Stimulated activated CD8-positive, alpha-beta memory T cell treated with anti-CD3 and anti-CD28 coated beads, Interleukin-2, amount 100 ng/mL, for 1 hour (primary cell): ENCODE measurements at regions not wholly inside any gene's neighbourhood (a gene's known extent, or its start where the extent isn't known, plus 50 kb on each side); places are given as distances from the start of the nearest gene placed in this dataset.
"Not testable (repeated sequence)": the region's sequence is repeated elsewhere in the genome, so short reads cannot be mapped to it uniquely, and the experiment has no call there.

Experiments used
- DNase-seq, 2 donors: peaks; one replicate each; pipeline ENCODE4 v3.0.0-alpha.2; 2020; ENCODE audit warnings: low read depth in 2 of 2

DNA sequence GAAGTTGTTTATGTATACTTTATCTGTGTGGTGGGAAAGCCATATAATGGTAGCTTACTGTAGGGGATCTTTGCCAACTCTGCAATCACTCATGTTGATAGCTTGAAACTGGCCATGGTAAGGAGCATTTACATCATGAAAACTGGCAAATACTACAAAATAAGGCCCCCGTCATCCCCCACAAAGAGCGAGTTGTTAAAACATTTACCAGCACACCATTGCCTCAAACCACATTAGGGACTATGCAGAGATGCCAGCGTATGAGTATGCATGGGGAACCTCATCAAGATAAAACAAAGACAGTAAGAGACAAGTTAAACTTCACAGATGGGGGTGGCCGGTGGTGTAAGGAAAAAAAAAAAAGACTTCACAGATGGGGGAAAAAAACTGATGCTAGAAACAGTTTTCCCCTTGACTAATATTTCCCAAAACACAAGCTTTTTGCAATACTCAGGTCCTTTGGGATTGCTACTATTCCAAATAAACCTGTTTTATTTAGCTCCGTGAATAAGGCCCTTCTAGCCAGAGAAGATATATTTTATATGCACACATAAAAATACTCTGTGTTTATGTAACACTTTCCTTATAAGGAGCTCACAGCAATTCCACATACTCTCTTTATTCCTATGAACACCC lies 70.6 kb upstream of the SERP2 start:
- DNase-seq, result no peak

DNA sequence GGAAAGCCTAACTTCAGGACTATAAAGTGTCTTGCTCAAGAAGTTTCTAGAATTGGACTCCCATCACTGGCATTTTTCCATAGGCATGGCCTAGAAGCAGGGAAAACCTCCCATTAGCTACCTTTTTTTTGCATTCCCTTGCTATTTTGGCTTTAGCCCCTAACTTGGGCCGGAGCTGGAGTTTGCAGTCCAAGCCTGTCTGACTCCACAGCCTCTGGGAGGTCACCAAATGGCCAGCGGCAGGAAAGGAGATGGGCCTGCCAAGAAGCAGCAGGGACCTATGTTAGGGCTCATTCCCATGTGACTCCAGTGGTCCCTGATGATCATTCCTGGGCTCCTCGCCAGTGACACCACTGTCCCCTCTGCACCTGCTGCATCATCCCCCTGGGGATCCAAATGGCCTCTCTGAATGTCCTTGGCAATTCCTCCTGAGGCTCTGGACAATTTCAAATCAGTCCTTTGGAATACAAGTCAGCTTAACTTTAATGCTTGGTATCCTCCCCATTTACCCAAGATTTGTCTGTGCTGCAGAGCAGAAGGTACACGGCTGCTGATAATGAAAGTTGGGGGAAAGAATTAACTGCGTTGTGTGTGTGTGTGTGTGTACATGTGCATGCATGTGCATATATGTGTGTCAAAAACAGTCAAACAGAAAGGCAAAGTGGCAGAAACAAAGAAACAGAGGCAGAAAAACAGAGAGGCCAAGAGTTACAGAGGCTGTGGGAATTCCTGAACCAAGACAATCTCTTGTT lies 69.8 kb upstream of the SERP2 start:
- DNase-seq, result no peak

DNA sequence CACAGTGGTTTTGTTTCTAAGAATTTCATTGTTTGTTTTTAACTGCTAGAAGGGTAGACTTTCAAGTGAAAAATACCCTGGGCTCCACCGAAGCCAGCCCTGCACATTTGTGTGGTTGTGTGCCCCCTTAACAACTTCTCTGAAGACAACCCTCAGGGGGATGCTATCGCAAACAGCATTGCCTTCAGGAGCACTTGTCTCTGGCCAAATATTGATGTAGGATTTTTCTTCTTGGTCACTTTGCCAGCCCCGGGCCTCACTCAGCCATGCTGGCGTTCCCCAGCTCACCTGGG lies 69.2 kb upstream of the SERP2 start:
- no peak for DNase-seq

DNA sequence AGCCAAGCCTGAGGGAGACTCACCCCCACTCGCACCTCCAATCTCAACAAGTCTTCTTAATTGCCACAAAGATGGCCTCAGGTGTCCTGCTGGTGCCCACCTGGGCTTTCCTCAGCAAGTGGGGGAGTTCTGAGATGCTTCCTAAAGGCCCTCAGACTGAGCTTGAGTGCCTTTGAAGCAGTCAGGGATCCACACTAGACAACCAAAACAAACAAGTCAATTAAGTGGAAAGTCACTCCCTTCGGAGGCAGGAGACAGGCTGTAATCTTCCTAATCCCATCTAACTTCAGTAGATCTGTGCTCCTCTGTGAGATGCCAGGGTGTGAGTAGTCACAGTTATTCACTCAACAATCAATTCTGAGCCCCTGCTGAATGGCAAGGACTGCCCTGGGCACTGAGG lies 68.3 kb upstream of the SERP2 start:
- no peak for DNase-seq

DNA sequence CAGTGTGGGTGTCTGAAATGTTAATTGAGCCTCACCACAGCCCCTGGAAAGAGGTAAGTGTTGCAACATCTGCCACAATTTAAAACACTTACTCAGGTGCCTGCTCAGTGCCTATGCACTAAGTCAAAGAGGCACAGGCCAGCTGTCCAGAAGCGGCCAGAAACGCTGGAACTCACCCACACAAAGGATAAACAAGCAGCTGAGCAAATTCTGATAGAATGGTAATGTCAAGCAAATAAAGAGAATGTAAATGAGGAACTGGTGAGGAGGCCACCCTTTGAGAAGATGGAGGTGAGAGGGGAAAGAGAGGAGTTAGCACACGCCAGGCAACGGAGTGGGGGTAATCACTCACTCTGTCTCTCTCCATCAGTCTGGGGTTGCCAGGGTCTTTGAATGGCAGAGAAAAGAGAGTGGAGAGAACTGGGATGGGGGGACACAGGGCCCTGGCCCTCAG lies 67.7 kb upstream of the SERP2 start:
- no peak for DNase-seq

DNA sequence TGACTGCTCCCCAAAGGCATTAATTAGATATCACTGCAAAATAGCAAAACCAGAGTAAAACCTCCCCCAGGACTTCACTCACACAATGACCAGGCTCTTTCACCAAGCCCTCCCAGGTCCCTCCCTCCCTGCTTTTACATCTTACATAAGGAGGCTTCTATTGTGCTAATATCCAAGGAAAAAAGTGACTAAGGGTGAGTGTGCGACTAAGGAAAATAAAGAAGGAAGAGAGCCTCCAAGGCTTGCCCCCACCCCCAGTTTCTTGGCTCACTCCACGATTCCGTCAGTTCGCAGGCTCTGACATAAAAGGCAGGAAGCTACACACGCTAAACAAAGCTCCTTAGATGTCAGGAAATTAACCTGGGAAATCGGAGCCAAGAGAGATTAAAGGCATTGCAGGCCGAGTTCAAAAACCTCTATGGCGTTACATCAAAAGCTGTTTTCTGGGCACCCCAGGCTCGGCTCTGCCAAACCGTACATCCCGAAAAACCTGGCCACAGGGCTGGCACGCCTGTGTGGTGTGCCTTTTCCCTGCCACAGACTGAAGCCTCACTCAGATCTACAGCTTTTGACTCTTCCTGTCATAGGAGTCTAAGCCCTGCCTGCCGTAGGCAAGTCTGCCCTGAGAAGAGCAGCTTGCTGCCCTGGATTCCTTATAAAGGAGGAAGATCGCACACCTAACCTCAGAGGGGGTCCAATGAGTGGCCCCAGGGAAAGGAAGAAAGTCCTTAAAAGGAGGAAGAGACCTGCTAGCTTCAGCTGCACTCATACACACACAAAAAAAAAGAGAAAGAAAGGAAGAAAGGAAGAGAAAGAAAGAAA lies 67.0 kb upstream of the SERP2 start:
- no peak for DNase-seq

DNA sequence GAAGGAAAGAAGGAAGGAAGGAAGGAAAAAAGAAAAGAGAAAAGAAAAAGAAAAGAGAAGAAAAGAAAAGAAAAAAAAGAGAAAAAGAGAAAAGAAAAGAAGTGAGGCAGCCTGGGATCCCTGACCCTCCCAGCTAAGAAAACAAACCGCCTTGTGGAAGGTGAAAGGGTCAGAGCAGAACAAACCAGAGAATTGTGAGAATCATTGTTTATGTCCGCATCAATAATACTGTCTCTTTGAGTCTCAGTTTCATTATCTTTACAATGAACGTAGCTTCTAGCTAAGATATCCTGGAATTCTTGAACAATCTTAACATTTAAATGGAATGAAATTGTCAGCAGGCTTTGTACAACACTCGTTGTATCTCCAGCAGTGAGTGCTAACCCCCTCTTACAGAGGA lies 66.4 kb upstream of the SERP2 start:
- DNase-seq, result no peak

DNA sequence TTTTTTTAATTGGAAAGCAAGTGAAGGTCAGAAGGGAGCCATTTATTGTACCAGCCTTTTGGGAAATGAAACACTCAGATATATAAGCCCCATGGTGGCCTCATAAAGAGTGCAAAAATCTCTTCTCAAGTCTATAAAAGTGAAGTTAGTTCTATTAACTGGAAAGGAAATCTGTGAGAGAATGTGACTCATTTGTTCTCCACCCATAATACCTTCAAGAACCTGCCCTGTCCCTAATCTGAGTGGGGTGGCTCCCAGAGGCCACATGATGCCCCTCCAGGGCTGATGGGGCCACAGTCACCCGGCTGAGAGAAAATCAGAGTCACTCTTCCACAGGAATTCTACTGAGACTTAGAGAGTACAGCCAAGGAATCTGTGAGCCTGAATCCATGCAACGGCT lies 65.8 kb upstream of the SERP2 start:
- DNase-seq, result no peak

DNA sequence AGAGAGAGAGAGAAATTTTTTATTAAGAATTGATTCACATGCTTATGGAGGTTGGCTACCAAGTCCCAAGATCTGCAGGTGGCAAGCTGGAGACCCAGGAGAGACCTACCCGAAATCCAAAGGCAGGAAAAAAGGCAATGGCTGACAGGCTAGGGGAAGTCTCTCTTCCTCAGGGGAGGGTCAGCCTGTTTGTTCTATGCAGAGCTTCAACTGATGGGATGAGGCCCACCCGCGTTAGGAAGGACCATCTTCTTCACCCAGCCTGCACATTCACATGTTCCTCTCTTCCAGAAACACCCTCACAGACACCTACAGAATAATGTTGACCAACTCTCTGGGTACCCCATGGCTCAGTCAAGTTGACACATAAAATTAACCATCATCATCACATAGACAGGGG lies 65.3 kb upstream of the SERP2 start:
- no peak for DNase-seq

DNA sequence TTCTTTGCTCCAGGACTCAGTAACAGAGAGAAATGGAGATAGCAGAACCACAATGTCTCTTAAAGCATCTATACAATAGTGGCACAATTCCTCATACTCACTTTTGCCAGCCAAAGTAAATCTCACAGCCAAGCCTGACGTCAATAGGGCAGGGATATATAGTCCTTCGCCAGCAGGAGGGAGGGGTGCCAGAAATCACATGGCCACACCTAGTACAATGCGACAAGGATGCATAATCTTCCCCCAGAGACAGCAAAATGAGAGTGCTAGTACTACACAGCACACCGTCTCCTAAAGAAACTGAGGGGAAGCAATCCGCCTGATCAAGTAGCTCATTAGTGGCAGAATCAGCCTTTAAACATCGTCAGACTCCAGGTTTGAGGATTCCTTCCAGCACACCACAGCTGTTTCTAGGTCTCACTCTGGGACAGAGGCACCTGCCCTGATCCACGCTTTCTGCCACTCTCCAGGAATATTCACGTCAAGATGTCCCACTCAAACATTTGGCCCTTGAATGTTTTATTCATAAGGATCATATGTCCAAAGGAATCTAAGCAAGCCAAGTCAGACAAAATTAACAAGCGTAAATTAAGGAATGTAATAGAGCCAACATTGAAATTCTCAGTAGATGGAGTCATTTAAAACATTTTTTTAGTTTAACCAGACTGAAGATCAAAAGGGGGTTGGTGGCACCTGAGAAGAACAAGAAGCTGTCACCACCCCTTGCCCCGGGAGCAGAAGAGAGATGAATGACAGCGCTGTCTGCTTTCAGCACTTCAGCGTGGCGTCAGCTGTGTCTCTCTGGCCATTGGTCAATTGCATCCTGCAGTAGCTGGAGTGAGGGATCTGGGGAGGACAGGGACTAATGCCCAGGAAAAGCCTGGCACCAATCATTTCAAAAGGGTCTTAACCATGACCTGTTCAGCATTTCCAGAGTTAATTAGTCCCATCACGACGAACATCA lies 63.5 kb upstream of the SERP2 start:
- DNase-seq, result no peak

DNA sequence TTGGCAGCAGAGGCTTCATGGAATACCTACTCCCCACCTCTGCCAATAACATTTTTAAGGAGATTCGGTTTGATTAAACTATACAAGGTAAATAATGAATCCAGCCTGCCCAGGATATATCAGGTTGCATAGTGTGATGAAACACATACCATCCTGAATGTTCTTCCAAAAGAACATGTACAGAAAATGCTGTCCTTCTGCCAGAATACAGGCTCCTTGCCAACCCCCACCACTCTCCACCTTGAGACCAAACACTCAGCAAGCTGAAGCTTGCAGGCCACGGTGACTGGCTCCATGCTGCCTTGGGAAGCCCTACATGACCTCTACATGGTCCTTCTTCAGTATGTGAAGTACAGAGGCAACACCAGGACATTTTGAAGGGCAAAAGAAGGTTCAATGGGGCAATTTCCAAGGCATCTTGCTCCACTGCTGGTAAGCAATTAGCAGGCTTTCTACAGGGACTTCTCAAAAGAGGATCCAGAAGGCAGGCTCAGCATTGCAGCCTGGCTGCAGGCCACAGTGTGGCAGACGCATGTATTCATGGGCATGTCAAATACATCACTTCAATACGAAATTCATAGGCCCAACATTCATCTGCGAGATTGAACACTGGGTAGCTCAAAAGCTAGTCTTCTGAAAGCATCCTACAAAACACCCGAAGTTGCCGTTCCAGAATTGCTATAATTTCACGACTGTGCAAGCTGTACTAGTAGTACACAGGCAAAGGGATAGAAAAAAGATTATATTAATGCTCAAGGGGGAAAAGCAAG lies 62.4 kb upstream of the SERP2 start:
- no peak for DNase-seq

DNA sequence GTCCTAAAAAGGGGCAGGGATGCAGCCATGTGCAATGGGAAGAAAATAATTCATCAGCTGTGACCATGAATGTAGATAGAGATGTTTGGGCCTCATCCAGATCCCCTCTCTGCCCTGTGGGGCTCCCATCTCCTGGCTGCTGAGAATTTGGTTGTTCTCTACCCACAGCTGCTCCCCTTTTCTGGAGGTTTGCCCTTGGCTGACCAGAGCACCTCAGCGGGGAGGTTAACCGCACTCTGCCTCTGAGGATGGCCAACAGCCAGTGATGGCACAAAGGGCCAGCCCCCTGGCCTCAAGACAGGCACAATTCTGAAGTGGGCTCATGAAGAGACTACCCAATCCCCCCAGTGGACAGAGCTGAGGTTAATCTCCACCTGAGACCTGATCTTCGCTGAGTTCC lies 61.5 kb upstream of the SERP2 start:
- DNase-seq, result no peak

DNA sequence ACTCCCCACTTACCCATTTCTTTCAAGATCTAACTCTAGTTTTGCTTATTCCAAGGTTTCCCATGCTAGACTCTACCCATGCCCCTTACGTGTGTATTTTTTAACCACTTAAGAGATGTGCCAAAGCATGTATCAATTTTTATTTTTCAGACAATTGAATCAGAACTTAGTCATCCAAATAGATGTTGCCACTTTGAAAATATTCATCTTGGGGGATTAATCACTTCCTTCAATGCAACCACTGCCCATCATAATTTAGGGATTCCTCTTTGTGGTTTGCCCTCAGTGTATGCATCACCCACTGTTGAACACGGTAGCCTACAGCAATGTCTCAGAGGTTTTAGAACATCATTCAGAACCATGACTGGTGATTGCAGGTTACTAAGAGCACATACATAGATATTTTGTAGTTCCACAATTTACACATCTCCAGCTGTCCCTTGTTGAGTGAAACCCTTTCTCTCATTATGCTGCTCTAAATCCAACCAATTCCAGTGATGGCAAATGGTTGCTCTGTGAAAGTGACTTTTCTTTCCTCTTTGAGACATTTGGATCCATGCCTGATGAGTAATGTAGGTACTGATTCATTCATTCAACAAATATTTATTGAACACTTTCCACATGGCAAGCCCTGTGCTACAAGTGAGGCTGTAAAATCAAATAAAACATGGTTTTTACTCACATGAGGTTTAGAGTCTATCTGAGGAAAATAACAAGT lies 60.6 kb upstream of the SERP2 start:
- DNase-seq, result no peak

DNA sequence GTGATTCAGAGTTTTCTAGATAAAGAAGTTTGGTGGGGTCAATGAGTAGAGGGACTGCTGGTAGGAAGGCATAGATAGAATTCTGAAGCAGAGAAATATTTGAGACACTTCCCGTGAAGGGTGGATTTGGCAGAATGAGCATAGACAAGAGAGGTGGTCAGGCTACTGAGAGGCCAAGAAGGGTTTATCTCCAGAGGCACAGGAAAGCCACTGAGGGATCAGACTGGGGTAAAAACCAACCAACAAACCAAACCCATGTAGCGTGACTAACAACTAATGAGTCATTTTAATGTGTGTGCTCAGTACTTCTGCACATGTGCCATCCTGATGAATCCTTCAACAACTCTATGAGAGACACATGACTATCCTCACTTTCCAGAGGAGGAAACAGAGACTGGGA lies 60.0 kb upstream of the SERP2 start:
- DNase-seq, result no peak

DNA sequence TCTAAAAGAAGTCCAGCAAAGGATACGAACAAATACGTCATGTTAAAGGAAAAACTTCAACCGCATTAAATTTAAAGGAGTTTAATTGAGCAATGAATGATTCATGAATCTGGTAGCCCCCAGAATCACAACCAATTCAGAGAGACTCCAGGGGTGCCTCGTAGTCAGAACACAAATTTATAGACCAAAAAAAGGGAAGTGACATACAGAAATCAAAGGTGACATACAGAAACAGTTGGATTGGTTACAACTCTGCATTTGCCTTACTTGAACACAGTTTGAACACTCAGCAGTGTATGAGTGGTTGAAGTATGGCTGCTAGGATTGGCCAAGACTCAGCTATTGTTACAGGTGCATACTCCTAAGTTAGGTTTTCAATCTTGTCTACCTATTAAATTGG lies 59.5 kb upstream of the SERP2 start:
- DNase-seq, result not testable (repeated sequence)

DNA sequence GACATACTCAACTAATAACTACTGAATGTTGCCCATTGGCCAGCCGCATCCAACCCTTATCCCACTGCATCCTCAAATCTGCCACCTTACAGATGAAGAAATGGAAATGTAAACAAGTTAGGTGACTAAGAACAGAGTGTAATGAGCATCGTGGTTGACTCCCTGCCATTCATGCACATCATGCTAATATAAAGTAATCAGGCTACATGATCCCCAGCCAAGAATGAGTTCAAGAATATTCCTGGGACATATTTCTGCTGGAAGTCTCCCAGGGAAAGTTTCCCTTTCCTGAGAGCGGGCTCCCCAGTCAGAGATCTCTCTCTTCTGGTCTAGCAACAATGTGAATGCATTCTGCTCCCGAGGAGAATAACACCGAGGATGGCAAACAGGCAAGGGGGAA lies 55.9 kb upstream of the SERP2 start:
- DNase-seq, result no peak

DNA sequence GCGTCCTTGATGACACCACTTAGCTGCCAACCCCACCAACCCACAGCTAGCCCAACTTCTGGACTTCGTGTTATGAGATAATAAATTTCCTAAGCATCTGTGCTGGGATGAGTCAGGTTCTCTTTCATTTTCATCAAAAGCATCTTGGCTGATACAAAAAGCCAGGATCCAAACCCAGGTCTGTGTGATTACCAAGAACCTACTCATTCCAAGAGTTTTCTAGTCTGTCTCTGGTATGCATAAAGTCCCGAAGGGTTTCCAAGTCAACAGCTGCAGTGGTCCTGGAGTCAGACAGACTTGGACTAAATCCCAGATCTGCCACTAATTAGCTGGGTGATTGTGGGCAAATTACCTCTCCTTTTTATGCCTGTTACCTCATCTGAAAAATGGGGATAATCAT lies 55.5 kb upstream of the SERP2 start:
- no peak for DNase-seq

DNA sequence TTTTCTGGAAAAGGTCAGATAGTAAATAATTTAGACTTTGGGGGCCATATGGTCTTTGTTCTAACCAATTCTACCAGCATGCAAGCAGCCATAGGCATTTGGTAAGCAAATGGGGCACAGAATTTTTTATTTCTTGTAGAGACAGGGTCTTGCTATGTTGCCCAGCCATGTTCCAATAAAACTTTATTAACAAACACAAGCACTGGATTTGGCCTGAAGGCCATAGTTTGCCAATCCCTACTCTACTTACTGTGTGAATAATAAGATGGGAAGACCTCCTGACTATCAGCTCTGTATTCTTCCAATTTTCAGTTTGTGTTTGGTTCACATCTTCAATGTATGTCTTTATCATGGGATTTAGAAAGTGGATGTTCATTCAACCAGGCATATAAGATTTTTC lies 53.0 kb upstream of the SERP2 start:
- DNase-seq, result no peak

DNA sequence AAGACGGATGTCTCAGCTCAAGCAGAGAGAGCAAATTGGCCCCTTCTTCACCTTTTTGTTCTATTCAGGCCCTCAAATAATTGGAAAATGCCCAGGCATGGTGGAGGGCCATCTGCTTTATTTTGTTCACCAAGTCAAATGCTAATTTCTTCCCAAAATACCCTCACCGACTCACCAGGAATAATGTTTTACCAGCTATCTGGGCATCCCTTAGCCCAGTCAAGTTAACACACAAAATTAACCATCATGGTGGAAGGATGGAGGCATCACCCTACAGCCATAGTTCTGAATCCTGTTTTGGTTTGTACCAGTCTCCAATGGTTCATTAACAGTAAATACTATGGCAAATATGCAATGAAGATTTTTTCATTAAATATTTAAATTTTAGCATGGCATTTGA lies 51.7 kb upstream of the SERP2 start:
- no peak for DNase-seq

DNA sequence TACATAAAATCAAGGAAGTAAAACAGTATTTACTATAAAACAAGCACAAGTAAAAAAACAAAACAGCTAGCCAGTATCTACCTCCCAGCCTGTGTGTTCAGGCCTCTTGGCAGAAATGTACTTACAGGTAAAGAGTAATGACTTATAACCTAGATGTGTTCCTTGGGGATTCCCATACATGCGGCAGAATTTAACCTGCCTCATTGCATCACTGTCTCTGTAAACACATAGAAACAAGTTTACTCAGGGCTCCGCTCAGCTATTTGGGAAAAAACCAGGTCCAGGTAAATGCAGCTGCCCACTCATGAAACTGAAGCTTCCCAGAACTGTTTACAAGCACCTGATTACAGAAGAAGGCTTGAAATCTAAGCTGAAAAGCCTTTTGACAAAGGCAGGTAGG lies 50.7 kb upstream of the SERP2 start:
- DNase-seq, result no peak

DNA sequence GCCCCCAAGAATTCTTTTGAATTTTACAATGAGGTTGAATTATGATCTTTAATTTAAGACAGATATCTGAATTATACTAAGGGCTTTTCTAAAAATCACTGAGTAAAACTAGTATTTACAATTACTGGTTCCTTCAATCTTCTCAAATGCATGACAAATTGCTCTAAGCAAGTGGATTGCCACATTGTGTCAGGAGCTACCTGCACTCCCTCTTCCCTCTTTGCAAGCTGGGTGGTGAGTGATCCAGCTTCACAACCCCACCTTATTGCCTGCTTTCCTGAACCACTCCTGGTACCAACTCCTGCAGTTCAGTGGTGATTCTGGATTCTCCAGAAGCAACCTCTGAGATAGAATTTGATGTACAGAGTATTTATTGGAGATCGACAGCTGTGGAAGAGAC lies 49.9 kb upstream of the SERP2 start:
- no peak for DNase-seq
